Stimulated activated naive B cell treated with anti-CD40 and anti-IgM and Interleukin-4, amounts not matched to agents 10 μg/mL and 1 μg/mL and 100 μg/mL, for 72 hours (primary cell): ENCODE measurements at regions not wholly inside any gene's neighbourhood (a gene's known extent, or its start where the extent isn't known, plus 50 kb on each side); places are given as distances from the start of the nearest gene placed in this dataset.

Experiments
- ATAC-seq, 2 donors: fragments of 150-1000 bp; cut with Tn5 transposase; replicated peaks; 2 replicates each; pipeline ENCODE4 v1.10.0; 2021; ENCODE audit warnings: moderate library complexity in 1 of 2
- DNase-seq: peaks from one replicate; pipeline ENCODE4 v3.0.0; 2021
- H3K27ac Mint-ChIP-seq: one replicate; pipeline ENCODE4 v1.8.0; 2022; ENCODE audit warnings: mild to moderate bottlenecking, mixed read lengths
- H3K27me3 Mint-ChIP-seq, 2 donors: one replicate each; pipeline ENCODE4 v1.8.0; 2022; ENCODE audit warnings: mixed read lengths in 2 of 2
- H3K36me3 Mint-ChIP-seq, 2 donors: one replicate each; pipeline ENCODE4 v1.8.0; 2022; ENCODE audit warnings: mixed read lengths in 2 of 2, mild to moderate bottlenecking in 1 of 2
- H3K4me1 Mint-ChIP-seq, 2 donors: one replicate each; pipeline ENCODE4 v1.8.0; 2022; ENCODE audit warnings: mixed read lengths in 2 of 2, mild to moderate bottlenecking in 1 of 2
- H3K4me3 Mint-ChIP-seq, 2 donors: one replicate each; pipeline ENCODE4 v1.8.0; 2022; ENCODE audit warnings: mild to moderate bottlenecking in 2 of 2, mixed read lengths in 2 of 2, moderate library complexity in 1 of 2
- H3K9me3 Mint-ChIP-seq, 2 donors: one replicate each; pipeline ENCODE4 v1.8.0; 2022; ENCODE audit warnings: mixed read lengths in 2 of 2, mild to moderate bottlenecking in 1 of 2

DNA sequence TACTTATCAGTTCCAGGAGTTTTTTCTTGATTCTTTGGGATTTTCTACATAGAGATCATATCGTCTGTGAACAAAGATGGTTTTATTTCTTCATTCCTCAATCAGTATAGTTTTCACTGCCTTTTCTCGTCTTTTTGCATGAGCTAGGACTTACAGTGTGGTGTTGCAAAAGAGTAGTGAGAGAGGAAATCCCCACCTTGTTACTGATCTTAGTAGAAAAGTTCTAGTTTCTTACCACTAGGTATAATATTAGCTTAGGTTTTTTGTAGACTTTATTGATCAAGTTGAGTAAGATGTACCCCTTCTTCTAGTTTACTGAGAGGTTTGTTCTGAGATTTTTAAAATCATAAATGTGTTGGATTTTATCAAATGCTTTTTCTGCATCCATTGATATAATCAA, 123.3 kb downstream of the TMEM26 start:
- no peaks in the 10 kb centered on the region for H3K4me1 Mint-ChIP-seq
- H3K27ac Mint-ChIP-seq: no peak overlapping the region
- DNase-seq (no peak), ATAC-seq (no peak)
- peaks cover 0 to 13% of the 10 kb centered on the region in 2 donors for H3K27me3 Mint-ChIP-seq
- no peaks in the 10 kb centered on the region for H3K36me3 Mint-ChIP-seq
- H3K4me3 Mint-ChIP-seq: no peak overlapping the region
- H3K9me3 Mint-ChIP-seq: peaks cover 3 to 14% of the 10 kb centered on the region in 2 donors

DNA sequence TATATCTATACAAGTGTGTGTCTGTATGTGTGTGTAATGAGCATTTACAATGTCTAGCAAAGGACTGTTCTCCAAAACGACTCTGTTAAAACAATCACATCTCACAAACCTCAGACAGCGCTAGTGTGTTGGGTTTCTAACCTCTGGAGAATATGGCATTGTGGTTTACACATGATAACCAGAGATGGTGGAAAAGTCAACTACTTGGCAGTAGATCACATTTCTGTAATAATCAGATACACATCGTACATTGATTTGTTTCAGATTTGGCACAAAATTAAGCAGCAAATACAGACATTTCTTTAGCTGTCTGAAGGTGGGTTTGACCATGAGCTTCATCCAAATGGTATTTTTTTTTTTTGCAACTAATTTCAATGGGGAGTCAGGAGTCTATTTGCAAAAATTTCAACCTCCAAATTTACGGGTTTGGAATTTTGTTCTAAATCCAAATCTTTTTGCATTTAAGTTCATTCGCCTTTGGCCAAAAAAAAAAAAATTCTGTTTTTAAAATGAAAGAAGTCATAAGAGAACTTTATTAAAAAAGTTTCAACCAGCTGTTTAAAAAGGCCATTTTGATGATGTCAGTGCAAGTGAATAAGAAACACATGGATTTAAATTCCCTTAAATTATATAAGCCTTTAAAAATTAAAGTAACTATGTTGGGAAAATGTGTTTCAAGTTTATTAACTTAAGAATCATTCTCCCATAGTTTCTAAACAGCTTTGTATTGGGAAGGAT, 127.8 kb downstream of the TMEM26 start:
- H3K36me3 Mint-ChIP-seq: no peaks in the 10 kb centered on the region
- H3K4me3 Mint-ChIP-seq: no peak overlapping the region
- ATAC-seq: no peak
- peaks cover 3 to 12% of the 10 kb centered on the region in 2 donors for H3K9me3 Mint-ChIP-seq
- no peaks in the 10 kb centered on the region for H3K4me1 Mint-ChIP-seq
- DNase-seq: no peak
- no peak overlapping the region for H3K27ac Mint-ChIP-seq
- H3K27me3 Mint-ChIP-seq: peaks cover 0 to 13% of the 10 kb centered on the region in 2 donors

DNA sequence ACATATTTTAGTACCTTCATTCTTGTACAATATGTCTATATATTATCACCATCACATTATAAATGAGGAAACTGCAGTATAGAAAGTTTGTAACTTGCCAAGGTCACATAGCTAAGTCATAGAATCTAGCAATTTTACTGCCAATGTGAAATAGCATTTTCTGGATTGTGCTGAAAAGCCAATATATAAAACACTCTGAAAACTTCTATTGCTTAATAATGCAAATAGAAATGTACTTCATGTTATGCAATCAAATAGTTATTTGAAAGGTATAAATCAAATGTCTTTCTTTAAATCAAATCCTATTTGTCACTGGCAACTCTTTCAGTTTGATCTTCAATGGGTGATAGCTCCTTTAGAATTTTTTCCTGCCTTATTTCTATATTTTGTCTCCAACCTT, 129.5 kb downstream of the TMEM26 start:
- Mint-ChIP-seq H3K27me3 (peaks cover 0 to 13% of the 10 kb centered on the region in 2 donors), H3K9me3 (peaks cover 3 to 5% of the 10 kb centered on the region in 2 donors), H3K4me1 (no peaks in the 10 kb centered on the region), H3K27ac (no peak overlapping the region), H3K4me3 (no peak overlapping the region), H3K36me3 (no peaks in the 10 kb centered on the region)
- no peak for DNase-seq
- ATAC-seq: no peak

DNA sequence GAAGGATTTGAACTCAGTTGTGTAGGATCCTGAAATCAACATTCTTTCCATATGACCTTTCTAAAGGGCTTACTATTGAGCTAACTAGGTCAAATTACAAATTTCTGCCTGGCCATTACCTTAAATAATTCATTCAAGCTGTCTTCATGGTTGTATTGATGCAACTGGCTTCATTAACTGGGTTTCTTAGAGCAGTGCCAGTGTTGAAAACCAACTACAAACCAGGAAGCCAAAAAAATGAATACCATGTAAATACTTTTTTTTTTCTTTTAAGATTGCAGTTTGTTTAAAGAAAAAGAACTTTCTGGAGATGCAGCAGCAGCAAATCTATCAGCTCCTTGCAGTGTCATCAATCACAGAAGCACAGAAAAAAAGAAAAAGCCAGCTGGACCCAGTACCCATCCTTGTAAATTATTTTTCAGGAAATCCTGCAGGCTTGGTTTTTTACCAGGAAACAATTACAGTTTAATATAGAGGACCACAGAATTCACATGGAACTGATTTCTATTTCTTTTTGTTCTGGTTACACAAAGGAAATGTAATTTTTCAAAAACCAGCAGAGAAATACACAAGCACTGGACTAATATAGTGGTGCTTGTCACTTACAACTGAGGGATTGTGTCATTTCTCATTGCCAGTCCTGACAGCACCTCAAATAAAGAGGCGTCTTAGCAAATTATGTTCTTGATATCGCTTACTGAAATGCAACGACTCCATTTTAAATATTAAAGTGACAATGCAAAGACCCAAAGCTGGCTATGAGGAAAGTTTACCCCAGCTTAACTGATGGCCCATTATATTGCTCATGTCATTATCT, 131.9 kb downstream of the TMEM26 start:
- H3K4me1 Mint-ChIP-seq: no peaks in the 10 kb centered on the region
- ATAC-seq: no peak
- H3K9me3 Mint-ChIP-seq: no peaks in the 10 kb centered on the region
- no peak for DNase-seq
- H3K36me3 Mint-ChIP-seq: no peaks in the 10 kb centered on the region
- H3K27ac Mint-ChIP-seq: no peak overlapping the region
- H3K27me3 Mint-ChIP-seq: peaks cover 0 to 4% of the 10 kb centered on the region in 2 donors
- H3K4me3 Mint-ChIP-seq: no peak overlapping the region

DNA sequence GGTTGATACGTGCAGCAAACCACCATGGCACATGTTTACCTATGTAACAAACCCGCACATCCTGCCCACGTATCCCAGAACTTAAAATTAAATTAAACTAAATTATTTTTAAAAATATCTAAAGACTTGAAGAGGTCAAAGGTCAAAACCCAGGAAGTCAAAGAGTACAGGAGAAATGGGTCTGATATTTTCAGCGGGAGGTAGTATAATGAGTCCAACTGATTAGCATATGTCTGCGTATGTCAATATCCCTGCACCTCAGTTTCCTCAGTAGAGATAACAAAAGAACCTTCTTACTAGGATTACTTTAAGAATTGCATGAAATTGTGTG, 133.0 kb downstream of the TMEM26 start:
- no peak overlapping the region for H3K27ac Mint-ChIP-seq
- no peaks in the 10 kb centered on the region for H3K4me1 Mint-ChIP-seq
- no peaks in the 10 kb centered on the region for H3K9me3 Mint-ChIP-seq
- peaks cover 0 to 2% of the 10 kb centered on the region in 2 donors for H3K27me3 Mint-ChIP-seq
- no peak for ATAC-seq
- H3K36me3 Mint-ChIP-seq: no peaks in the 10 kb centered on the region
- no peak overlapping the region for H3K4me3 Mint-ChIP-seq
- DNase-seq: no peak

DNA sequence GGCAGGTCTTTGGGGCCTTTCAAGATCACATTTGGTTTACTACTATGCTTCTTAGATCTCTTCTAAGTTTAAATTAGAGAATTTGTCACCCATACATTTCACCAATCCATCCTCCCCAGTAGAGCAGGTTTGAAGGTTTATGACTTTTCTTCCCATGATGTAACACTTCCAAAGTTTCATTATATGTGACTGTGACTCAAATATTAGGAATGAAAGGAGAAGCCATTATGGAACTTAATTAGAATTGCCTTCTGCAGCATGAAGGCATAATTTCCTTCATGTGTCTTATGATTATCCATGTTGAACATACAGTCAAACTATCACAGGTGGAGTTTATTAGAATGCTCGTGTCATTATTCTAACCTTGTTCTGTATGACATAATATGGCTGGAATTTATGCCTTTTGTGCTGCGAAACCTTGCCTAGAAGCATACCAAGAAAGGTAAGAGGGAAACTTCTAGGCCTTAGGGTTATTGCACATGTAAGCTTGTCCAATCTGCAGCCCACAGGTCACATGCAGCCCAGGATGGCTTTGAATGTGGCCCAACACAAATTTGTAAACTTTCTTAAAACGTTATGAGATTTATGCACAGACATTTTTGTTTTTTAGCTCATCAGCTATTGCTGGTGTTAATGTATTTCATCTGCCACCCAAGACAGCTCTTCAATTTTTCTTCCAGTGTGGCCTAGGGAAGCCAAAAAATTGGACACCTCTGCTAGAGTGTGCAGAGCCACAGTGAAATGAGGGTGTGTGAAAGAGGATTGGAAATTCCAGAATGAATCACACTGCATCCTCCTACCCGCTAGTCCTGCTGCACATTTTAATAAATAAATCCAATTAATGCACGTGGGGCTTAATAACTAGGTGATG, 133.6 kb downstream of the TMEM26 start:
- Mint-ChIP-seq H3K27ac (no peak overlapping the region), H3K4me1 (no peaks in the 10 kb centered on the region), H3K27me3 (no peaks in the 10 kb centered on the region), H3K4me3 (no peak overlapping the region), H3K36me3 (no peaks in the 10 kb centered on the region), H3K9me3 (no peaks in the 10 kb centered on the region)
- ATAC-seq (no peak), DNase-seq (no peak)

DNA sequence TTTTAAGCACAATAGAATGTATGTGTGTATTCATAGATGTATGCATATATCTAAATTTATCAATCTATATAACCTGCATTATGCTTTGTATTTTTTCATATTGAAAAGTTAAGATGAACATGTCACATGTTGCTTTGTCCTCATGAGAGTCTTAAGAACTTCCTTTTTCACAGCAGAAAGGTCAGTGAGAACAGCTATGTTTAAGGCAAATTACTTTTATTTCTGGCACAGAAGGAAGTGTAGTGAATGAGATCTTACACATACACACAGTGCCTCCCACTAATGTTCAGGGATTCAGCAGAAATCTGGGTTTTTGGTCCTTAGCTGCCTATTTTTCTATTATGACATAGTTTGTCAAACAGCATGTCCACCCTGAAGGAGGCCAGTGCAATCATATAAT, 134.8 kb downstream of the TMEM26 start:
- peaks cover 3 to 6% of the 10 kb centered on the region in 2 donors for H3K4me1 Mint-ChIP-seq
- peaks cover 0 to 1% of the 10 kb centered on the region in 2 donors for H3K27me3 Mint-ChIP-seq
- no peak for ATAC-seq

DNA sequence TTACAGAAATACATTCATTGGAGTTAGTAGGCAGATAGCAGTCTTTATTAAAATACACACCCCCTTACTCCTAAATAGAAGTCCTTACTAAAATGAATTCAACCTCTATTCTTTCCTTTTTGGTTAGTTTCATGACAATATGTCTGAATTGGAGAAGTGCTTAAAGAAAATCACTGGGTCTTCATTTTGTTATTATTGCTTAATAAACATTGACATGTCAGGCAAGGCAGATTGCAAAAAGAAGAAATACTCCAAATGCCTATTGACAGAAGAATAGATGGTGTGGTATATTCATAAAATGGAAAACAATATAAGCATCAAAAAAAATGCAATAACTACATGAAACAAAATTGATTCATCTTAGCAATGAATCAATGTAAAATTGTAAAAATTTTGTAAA, 135.5 kb downstream of the TMEM26 start:
- Mint-ChIP-seq H3K27me3 (peaks cover 0 to 4% of the 10 kb centered on the region in 2 donors), H3K9me3 (no peaks in the 10 kb centered on the region), H3K27ac (no peak overlapping the region), H3K4me1 (peaks cover 3 to 8% of the 10 kb centered on the region in 2 donors), H3K36me3 (no peaks in the 10 kb centered on the region), H3K4me3 (no peak overlapping the region)
- no peak for ATAC-seq
- no peak for DNase-seq

More for the DNA sequence above, 134.8 kb downstream of the TMEM26 start:
- H3K9me3 Mint-ChIP-seq: no peaks in the 10 kb centered on the region
- no peak for DNase-seq
- H3K27ac Mint-ChIP-seq: no peak overlapping the region
- no peaks in the 10 kb centered on the region for H3K36me3 Mint-ChIP-seq
- no peak overlapping the region for H3K4me3 Mint-ChIP-seq

DNA sequence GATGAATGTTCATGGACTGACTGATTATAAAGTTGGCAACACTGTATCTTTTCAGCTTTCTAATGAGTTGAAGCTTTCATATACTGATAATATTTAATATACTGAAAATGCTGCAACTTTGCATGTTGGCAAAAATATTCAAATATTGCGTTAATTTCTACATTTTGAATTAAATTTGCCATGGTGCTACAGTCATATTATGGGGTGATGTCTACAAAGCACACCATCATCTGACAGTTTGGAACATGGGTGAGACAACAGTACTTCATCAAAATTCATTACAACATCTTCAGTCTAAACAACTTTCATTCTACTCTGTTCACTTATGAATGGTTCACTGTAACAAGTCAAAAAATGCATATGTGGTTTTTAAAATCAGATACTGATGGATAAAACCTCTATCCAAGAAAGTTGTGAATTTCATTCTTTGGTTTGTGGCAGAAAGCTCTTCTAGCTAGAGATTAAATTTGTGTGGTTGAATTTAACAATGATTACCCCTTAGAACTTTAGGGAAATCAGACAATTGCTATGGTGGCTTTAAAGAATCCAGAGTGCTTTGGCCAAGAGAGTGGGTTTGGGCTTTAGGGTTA, 136.4 kb downstream of the TMEM26 start:
- Mint-ChIP-seq H3K36me3 (no peaks in the 10 kb centered on the region), H3K9me3 (no peaks in the 10 kb centered on the region), H3K27ac (no peak overlapping the region), H3K4me1 (peaks cover 3 to 8% of the 10 kb centered on the region in 2 donors), H3K27me3 (peaks cover 3 to 4% of the 10 kb centered on the region in 2 donors), H3K4me3 (no peak overlapping the region)
- ATAC-seq (no peak), DNase-seq (no peak)

DNA sequence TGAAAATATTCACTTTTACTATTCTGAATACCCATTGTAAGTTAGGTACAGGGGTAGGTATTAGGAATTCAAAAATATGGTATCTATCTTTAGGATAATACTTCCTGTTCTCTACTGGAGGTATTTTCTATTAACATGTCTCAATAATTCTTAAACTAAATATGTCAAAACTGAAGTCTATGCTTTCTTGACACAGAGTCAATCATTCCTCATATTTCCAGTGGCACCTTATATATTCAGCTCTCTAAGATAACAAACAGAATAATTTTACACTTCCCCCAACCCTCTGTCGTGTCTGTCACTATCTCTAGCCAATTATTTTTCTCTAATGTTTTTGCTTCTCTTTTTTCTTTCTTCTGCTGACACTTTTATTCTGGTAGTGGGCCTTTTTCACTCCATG, 138.9 kb downstream of the TMEM26 start:
- Mint-ChIP-seq H3K36me3 (no peaks in the 10 kb centered on the region), H3K4me3 (no peak overlapping the region), H3K27ac (no peak overlapping the region), H3K9me3 (no peaks in the 10 kb centered on the region), H3K4me1 (peaks cover 3 to 8% of the 10 kb centered on the region in 2 donors), H3K27me3 (peaks cover 4 to 6% of the 10 kb centered on the region in 2 donors)
- no peak for DNase-seq
- ATAC-seq: no peak

DNA sequence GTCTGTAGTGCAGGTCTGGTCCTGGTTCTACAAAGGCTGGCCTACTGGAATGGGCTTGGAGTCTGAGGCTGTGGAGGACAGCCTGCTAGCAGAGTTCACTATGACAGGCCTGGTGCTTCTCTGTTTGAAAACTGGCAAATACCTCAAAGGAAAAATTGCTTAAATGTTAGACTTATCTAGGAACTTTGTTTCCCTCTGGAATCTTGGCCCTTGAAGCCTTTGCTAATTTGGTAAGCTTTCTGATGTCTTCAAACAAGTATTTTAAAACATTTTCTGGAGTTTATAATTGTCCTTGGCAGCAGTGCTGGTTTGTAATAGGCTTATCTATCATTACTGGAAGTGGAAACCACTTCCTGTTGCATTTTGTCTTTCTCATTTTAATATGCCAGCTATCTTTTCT, 139.7 kb downstream of the TMEM26 start:
- no peak for DNase-seq
- H3K4me1 Mint-ChIP-seq: peaks cover 3 to 8% of the 10 kb centered on the region in 2 donors
- H3K4me3 Mint-ChIP-seq: no peak overlapping the region
- H3K27me3 Mint-ChIP-seq: peaks cover 4 to 6% of the 10 kb centered on the region in 2 donors
- no peak for ATAC-seq
- no peaks in the 10 kb centered on the region for H3K36me3 Mint-ChIP-seq
- H3K9me3 Mint-ChIP-seq: no peaks in the 10 kb centered on the region
- H3K27ac Mint-ChIP-seq: no peak overlapping the region

DNA sequence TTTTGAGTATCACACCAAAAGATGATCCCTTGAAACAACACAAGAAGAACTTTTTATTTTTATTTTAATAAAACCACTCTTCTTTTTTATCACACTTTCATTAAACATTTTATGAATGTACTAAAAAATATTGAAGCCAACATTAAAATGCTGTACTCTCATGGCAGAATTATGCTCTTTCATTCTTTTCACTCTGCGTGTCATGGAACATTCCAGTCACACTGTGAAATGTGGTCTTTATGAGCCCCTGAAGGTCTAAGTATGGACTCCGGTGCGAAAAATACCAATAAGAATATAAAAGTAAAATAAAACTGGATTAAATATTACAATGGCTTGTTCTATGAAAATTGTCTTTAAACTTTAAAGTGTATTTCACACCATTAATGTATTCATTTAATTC, 148.4 kb downstream of the TMEM26 start:
- Mint-ChIP-seq H3K27ac (no peak overlapping the region), H3K4me1 (no peaks in the 10 kb centered on the region), H3K4me3 (no peak overlapping the region), H3K9me3 (no peaks in the 10 kb centered on the region), H3K36me3 (no peaks in the 10 kb centered on the region), H3K27me3 (no peaks in the 10 kb centered on the region)
- ATAC-seq (no peak), DNase-seq (no peak)

DNA sequence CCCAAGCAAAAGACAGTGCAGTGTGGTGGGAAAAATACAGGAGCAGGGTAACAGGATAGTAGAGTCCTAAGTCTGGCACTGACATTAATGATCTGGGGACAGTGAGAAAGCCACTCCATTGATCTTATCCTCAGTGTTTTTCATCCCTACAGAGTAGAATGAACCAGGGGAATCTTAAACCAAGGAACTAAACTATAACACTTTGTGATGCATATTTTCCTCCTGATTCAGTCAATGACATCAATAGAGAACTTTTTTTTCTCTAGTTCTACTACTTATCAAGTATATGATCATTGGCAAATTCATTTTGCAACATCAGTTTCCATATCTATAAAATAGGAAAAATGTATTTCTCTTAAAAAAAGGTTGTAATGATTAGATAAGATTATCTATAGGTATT, 151.1 kb downstream of the TMEM26 start:
- Mint-ChIP-seq H3K9me3 (peaks cover 4 to 7% of the 10 kb centered on the region in 2 donors), H3K27me3 (peaks cover 0 to 5% of the 10 kb centered on the region in 2 donors), H3K27ac (no peak overlapping the region), H3K4me1 (no peaks in the 10 kb centered on the region), H3K4me3 (no peak overlapping the region), H3K36me3 (peaks cover 2 to 8% of the 10 kb centered on the region in 2 donors)
- DNase-seq (no peak), ATAC-seq (no peak)

DNA sequence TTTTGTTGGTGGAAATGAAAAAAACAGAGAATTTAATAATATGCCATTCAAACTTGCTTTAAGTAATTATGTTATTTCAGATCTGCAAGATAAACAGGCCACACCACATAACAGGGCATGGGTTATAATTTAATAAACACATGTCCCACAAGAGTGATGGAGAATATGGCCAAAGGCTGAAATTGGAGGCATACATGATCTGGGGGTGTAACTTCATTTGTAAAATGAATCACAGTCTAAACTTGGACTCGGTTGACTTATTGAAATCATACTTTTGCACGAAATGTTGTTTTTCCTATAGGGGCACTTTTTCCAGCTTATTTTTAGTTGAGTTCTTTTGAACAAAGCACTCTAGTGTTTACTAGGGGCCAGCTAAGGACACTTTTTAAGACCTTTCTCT, 151.6 kb downstream of the TMEM26 start:
- Mint-ChIP-seq H3K9me3 (peaks cover 4 to 7% of the 10 kb centered on the region in 2 donors), H3K4me3 (no peak overlapping the region), H3K27me3 (peaks cover 0 to 5% of the 10 kb centered on the region in 2 donors), H3K36me3 (peaks cover 2 to 8% of the 10 kb centered on the region in 2 donors), H3K27ac (no peak overlapping the region), H3K4me1 (no peaks in the 10 kb centered on the region)
- ATAC-seq (no peak), DNase-seq (no peak)
